DMS114 treated with DMSO at 0.1 percent for 48 hours (cell line): ENCODE measurements at regions not wholly inside any gene's neighbourhood (a gene's known extent, or its start where the extent isn't known, plus 50 kb on each side); places are given as distances from the start of the nearest gene placed in this dataset.
"Not testable (repeated sequence)": the region's sequence is repeated elsewhere in the genome, so short reads cannot be mapped to it uniquely, and the experiment has no call there.

Experiments used
- DNase-seq: peaks from one replicate; lab custom pipeline; 2025; ENCODE audit not compliant: unreplicated experiment; lab: John Stamatoyannopoulos, UW

GRCh38 chr17:21470422-21470821, 94.3 kb downstream of the KCNJ12 start:
- DNase-seq, result not testable (repeated sequence)

- no peak for DNase-seq
Measured at GRCh38 chr17:21470861-21471260, 94.7 kb downstream of the KCNJ12 start.

GRCh38 chr17:21474815-21475214, 98.7 kb downstream of the KCNJ12 start:
- DNase-seq, result no peak

GRCh38 chr17:21475571-21475970, 99.4 kb downstream of the KCNJ12 start:
- DNase-seq, result no peak

GRCh38 chr17:21476867-21477266, 100.7 kb downstream of the KCNJ12 start:
- no peak for DNase-seq

GRCh38 chr17:21482189-21482865, 106.2 kb downstream of the KCNJ12 start:
- DNase-seq, result no peak

GRCh38 chr17:21488043-21488442, 111.9 kb downstream of the KCNJ12 start:
- DNase-seq, result not testable (repeated sequence)

GRCh38 chr17:21493993-21494392, 117.8 kb downstream of the KCNJ12 start:
- no peak for DNase-seq

- no peak for DNase-seq
Measured at GRCh38 chr17:21495281-21495680, 119.1 kb downstream of the KCNJ12 start.

- DNase-seq, result no peak
Measured at GRCh38 chr17:21500064-21500463, 123.9 kb downstream of the KCNJ12 start.

- DNase-seq, result not testable (repeated sequence)
Measured at GRCh38 chr17:21501927-21502700, 126.0 kb downstream of the KCNJ12 start.

GRCh38 chr17:21505819-21506815, 130.0 kb downstream of the KCNJ12 start:
- no peak for DNase-seq

- DNase-seq, result not testable (repeated sequence)
Measured at GRCh38 chr17:21507806-21508205, 131.6 kb downstream of the KCNJ12 start.

GRCh38 chr17:21508211-21508610, 132.1 kb downstream of the KCNJ12 start:
- no peak for DNase-seq

- not testable (repeated sequence) for DNase-seq
Measured at GRCh38 chr17:21509356-21509755, 133.2 kb downstream of the KCNJ12 start.

GRCh38 chr17:21510686-21511362, 134.7 kb downstream of the KCNJ12 start:
- no peak for DNase-seq

GRCh38 chr17:21511363-21512195, 135.4 kb downstream of the KCNJ12 start:
- DNase-seq, result peak; percentile 30

GRCh38 chr17:21512307-21513011, 136.3 kb downstream of the KCNJ12 start:
- DNase-seq, result no peak

GRCh38 chr17:21513012-21513570, 136.9 kb downstream of the KCNJ12 start:
- DNase-seq, result peak; percentile 13
